GM21717 (cell line): ENCODE measurements at regions not wholly inside any gene's neighbourhood (a gene's known extent, or its start where the extent isn't known, plus 50 kb on each side); places are given as distances from the start of the nearest gene placed in this dataset.
A peak's percentile ranks its signal among the peaks of the same experiment; 100 is the strongest.

Experiments used
- ATAC-seq: cut with Tn5 transposase; IDR thresholded peaks from one replicate; pipeline ENCODE4 v1.9.1; 2021; ENCODE audit warnings: mild to moderate bottlenecking, moderate library complexity; ENCODE audit not compliant: unreplicated experiment

DNA sequence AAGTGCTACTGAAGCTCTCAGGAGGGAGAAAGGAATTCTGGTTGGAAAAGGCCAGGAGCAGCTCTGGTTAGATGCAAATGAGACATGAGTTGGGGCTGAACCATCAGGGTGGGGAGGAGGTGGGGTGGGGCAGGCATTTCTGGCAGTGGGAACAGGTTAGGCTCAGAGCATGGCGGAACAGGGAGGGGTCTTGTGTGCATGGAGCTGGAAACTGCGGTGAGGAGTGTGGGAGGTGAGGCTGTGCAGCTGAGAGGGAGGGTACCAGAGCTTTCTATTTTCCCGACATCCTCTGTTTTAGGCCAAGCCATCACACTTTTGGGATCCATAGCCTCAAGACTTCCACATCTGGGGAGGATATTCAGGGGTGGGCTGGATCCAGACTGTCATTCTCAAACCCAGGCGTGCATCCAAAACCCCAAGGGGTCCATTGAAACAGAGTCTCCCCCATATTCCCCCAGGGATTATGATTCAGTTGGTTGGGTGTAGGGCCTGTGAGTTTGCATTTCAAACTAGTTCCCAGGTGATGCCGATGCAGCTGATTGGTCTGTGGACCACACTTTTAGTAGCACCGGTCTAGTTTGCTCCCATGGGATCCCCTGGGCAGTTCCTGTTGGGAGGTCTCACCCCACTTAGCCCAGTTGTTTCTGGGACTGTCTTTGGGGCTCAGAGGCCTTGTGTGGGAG is 100.9 kb upstream of the TLE3 start:
- no peak for ATAC-seq

DNA sequence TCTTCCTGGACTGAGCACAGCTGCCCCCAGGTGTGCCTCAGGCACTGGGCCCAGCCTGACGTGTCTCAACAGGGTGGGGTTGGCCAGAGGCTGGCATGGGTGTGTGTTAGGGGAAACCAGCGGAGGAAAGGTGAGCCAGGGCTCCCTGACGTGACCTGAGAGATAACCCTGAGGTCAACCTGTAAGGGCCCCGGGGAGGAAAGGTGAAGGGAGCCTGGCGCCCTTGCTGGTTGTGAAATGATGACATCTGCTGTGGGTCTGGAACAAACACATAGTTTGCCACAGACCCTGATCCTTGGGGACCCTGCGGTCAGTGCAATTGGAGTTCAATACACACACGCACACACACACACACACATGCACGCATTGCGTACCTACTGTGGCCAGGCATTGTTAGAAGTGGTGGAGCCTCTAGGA is 100.2 kb upstream of the TLE3 start:
- no peak for ATAC-seq

DNA sequence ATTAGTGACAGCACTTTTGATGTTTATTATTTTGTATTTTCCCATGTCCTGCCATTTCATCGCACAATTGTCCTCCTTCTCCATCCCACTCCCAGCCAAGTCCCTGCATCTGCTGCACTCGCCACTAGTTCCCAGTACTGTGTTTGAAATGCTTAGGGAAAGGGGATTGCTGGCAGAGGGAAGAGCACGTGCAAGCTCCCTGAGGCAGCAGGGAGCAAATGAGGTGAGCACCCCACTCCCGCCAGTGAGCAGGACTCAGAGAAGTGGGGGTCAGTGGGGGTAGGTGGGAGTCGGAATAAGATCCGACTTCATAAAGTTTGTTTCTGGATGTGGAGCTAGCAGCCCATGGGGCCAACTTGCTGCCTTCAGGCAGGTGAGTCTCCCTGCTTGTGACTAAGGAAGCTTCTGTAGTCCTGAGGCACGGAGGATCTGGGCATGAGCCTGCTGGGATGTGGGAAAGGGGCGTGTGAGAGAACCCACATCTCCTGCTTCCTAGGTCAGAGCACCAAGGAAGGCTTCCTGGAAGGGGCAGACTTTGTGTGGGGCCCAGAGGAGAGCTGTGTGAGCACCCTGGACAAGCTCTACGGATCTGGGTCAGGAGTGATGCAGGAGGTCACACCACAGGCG is 99.7 kb upstream of the TLE3 start:
- no peak for ATAC-seq

DNA sequence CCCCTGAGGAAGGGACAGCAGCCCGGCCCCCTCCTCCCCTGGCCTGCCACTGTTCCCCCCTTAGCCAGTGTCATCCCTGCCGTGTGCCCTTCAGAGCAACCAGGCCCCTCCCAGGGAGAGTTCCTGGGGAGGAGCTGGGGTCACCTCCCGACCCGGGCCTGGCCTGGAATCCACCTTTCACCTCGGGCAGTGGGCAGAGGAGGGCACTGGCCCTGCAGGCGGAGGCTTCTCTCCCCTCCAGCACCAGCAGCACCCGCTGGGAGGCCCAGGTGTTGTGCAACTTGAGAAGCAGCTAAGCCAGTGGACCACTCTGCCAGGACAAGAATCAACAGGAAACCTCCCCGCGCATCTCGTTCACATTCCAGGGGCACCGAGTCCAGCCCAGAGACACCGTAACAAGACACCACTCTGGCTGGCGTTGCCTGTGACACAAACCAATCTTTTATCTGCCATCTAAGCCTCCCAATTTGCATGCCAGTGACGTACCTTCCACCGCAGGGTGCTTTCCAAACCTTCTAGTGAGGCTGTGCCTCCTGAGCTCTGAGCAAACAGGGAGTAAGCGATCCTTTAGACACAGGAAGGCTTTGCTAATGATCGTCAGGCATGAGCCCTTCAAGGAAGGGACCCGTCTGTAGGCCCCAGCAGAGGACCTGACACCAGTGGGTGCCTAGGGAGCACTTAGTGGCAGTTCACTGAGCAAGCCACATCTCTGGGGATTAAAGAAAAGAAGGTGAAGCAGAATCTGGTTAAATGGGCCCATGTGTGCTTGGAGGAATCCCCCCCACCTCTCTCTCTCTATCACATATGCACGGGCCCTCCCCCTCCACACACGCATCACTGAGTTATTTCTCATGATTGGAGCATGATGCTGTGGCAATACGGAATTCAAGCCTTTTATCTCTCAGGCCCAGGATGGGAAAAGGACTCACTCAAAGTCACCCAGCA is 98.9 kb upstream of the TLE3 start:
- peak; percentile 83 for ATAC-seq

DNA sequence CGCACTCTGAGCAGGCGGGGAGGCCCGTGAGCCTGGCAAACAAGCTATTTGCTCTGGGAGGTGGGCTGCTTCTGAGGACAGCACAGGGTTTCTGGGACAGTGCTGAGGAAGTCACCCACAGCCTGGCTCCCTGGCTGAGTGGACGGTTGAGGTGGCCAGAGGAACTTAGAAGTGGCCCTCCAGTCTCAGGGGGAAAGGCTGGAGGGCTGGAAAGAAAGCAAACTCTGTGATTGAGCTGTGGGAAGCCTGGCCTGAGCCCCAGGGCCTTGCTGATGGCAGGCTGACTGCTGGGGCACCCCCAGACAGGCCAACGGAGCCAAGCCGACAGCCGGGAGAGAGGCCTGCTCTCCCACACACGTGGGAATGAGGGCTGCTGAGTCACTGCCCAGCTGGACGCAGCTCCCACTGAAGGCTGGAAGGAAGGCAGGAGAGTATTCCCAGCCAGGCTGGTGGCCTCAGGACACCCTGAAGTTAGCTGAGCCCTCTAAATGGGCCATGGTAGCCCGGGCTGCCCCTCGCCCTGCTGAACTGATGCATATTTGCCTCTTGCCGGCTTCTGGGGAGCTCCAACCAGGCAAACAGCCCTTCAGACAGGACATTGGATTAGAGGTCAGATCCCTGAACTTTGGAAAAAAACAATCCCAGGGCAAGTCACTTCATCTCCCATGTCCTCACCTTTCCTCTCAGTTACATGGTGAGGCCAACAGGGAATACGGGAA is 98.0 kb upstream of the TLE3 start:
- no peak for ATAC-seq

DNA sequence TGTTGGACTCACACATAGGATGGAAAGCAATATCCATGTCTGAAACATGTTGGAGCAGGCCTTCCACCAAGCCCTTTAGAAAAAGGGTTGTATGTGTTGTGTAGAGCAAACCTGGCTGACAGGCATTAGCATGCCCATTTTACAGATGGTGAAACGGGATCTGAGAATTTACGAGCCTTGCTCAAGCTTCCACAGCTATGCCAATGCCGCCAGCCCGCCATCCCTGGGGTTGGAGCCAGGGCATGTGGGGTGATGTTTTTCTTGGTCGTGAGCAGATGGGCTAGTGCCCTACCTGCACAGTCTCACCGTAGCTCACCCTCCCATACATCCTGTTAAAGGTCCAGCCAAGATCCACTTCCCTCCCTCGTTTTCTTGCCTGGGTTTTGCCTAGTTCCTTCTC is 97.5 kb upstream of the TLE3 start:
- no peak for ATAC-seq

DNA sequence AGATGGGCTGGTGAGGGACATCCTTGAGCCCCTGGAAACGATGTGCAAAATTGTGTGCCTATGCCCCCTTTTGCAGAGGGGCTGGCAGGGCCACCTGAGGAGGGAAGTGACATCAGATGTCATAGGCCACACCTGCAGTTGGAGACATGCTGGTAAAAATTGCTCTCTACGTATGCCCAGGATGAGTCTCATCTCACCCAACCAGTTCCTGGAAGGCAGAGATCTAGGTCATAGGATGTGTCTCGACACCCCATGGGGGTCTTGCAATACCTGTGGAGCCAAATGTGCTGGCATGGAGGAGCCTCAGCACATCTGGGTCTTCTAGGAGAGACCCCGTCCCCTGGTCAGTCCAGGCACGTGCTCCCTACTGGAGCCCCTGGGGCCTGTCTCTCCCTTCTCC is 96.5 kb upstream of the TLE3 start:
- no peak for ATAC-seq

DNA sequence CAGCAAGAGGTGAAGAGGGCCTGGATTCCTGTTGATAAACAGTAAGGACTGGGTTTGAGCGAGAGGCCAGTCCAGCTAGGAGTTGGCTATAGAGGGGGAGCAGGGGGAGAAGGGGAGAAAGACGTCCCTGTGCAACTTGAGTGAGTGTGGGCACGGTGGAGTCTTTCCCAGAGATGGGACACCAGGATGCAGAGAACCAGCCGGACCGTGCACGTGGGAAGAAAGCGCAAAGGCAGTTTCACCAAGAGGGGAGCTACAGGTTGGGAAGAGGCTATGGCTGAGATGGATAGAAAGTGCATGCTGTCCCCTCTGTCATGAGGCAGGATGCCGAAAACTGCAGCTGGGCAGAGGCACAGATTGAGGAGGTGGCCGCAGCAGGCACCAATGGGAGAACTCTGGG is 96.0 kb upstream of the TLE3 start:
- no peak for ATAC-seq

DNA sequence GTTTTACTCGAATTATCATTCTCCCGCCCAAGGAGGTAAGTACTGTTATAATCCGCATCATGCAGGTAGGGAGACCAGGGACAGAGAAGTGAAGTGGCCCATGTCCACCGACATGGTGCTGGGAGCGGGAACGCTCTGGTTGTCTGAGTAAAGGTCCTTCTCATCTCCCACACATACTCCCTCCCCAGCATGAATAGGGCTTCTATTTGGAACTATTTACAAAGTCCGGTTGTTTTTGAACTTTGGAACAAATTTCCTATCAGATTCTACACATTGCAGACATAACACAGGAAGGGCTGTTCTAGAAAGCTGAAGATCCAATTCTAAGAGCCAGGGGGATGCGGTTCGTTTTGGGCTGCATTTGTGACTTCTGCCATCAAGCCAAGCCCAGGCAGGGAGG is 94.8 kb upstream of the TLE3 start:
- no peak for ATAC-seq

DNA sequence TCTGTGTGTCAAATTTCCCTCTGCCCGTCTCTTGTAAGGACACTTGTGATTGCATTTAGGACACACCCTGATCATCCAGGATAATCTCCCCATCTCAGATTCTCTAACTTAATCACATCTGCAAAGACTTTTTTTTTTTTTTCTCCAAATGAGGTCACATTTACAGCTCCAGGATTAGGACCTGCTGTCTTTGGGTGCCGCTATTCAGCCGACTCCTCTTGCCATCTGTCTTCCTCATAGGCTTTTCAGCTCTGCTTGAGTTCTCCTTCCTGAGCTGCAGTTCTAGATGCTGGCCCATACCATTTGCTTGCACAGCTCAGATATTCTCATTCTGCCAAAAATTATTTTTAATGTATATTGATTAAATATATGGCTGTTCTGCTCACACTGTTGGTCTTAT is 94.3 kb upstream of the TLE3 start:
- no peak for ATAC-seq

DNA sequence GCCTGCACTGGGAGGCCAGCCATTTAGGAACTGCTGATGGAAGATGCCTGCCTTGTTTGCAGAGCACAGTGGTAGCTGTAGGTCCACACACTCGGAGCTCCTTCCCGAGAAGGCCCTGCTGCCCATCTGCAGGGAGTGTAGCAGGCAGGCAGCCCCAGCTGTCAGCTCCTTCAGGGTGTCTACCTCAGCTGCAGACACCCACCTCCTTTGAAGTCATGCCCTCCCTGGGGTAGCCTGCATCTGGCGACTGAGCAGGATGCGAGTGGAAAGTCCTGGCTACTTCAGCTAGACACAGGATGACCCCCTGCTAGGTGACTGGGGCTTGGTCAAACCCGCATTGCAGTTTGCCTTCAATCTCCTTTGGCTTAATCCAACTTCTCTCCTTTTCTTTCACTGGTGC is 93.2 kb upstream of the TLE3 start:
- no peak for ATAC-seq

DNA sequence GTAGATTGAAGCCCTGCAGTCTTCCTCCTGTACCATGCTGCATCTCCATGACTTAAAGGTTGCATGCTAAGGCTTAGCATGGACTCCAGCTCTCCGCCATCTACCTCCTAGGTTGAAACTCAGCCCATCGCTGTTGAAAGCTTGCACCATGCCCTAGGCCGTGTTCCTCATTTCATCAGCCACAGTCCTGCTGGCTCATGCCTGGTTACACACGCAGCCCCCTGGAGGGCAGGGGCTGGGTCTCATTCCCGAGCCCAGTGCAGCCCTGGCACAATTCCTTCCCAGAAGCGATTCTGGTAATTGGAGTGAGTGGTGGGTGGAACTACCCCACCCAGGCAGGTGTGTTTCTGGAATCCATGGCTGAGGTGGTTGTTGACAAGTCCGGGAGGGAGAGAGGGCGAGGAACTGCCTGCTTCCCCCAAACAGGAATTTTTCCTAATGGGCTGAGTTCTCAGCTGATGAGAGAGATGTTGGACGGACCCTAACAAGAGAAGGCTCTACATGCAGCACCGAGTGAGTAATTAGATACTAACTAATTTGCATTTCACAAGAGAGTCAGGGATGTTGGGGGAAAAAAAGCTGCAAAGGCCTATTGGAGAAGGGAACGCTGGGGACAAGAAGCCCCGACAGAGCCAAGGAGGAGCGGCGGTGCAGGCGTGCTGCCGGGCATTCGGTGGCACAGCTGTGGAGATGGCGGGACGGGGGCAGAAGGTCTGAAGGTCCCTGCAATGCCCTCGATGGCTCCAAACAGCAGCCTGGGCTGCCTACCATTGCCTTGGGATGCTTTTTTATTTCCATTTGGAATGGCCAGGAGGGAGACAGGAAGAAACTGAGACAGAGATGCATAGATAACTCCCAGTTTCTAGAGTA is 92.3 kb upstream of the TLE3 start:
- no peak for ATAC-seq

DNA sequence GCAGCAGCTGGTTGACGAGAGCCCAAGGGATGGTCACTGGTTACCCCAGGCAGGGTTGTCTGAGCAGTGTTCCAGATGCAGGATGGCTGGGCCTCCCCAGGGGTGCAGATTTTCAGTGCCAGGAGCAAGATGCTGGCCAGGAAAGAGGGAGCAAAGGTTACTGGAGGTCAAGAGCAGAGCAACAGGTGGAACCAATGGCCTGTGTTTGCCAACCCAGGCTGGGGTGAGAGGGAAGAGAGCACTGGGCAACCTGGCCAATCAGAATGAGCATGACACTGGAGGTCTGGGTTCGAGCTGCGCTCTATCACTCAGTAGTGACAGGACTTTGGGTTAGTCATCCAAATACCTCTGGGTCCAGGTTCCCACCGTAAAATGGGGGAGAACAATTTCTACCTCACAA is 90.6 kb upstream of the TLE3 start:
- ATAC-seq, result no peak

DNA sequence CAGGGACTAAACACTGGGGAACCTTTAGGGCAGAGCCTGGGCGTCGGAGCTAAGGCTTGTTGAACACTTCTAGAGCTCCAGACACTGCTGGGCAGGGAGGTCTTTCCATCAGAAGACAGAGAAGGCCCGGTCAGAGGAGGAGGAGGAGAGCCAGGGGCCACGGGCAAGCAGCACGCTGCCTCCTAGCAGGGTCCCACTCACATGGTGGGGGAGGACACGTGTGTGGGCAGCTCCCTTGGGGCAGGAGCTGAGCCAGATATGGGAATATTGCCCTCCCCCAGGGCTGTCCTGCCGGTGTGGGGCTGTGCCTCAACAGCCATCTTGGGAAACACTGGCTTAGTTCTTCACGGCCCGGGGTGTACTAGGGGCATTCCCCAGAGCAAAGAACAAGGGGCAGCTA is 89.6 kb upstream of the TLE3 start:
- no peak for ATAC-seq

DNA sequence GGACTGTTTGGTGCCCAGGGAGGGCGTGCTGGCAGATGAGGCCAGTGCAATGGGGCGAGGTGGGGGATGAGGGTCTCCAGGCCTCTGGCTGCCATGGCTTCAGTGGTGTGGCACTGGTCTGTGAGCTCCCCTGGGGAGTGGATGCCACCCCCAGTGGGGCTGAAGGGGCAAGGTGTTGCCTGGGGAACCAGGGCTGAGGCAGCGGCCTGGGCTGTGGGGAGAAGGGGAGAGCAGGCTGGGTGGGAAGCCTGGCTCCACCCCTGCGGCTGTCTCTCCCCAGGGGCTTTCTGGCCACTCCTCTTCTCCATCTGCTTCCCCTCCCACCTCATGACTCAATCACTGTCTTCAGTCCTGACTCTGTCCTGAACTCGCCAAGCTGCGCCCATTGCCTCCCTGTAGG is 88.4 kb upstream of the TLE3 start:
- no peak for ATAC-seq

DNA sequence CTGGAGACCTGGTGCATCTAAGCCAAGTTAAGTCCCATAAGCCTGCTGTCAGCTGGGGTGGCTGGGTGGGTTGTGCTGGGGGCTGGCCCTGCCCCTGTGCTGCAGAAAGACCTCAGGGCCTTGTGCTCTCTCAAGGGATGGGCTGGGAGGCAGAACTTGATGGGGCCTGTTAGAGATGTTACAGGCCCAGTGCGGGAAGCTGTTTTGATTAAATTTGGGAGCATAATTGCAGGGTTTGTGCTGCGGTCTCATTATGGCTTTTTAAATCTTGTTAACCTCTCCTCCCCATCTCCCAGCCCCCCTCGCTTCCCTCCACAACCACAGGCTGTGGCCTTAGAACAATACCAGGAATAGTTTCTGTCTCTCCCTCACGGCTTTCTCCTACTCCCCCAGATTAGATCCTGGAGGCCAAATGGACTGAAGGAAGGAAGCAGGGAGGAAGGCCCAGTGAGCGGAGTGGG is 87.6 kb upstream of the TLE3 start:
- no peak for ATAC-seq

DNA sequence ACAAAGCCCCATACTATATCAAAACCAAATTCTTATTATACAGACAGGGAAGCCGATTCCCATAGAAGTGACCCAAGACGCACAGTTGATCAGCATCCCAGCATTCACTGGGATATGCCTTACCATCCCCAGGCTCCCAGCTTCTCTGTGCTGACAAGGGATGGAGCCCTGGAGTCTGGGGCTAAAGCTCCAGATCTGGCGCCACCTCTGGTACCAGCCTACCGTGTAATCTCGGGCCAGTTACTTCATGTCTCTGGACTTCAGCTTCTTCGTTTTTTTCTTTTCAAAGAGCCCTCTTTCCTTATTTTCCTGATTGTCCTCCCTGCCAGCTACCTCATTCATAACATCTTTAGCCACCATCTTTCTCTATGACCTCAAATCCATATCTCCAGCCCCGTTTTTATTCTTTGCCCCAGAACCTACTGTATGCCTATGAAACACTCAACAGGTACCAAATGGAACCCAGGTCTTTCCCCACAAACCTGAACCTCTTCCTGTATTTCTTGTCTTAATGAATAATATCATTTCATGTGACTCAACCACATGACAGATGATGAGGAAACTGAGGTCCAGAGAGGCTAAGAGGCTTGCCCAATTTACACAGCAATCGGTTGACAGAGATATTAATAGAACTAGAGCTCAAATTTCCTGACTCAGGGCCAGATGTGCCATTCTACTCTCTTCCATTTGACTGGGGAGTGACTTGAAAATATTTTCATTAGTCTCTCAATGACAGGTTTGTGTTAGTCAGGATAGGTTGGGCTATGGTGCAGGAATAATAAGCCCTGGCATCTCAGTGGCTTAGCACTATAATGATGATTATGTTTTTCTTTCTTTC is 85.4 kb upstream of the TLE3 start:
- ATAC-seq, result no peak

DNA sequence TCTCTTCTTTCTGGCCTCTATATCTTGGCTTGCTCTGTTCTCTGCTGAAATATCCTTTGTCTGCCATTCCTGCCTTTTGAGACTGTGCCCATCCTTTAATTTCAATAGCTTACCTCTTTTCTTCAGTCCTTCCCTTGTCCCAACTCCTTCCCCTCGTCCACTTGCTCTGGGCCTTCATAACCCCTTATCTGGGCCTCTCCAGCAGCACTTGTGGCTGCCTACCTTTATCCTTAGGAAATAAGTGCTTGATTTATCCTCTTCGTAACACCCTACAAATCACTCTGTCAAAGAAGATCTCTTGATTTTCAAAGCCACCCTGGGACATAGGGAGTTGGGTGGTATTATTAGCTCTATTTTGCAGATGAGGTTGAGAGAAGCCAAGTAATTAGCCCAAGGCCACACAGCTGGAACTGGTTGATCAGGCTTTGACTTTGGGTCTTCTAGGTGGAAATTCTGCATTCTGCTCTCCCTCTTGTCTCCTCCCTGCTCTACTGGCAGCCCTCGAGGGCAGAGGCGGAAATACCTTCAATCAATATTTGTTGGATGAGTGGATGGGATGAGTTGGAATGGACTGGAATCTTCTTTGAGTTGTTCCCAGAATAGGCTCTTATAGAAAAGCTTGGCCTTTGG is 84.0 kb upstream of the TLE3 start:
- no peak for ATAC-seq
